H1 (cell line): ENCODE measurements at regions not wholly inside any gene's neighbourhood (a gene's known extent, or its start where the extent isn't known, plus 50 kb on each side); places are given as distances from the start of the nearest gene placed in this dataset.

Experiments used
- CTCF ChIA-PET: fragments of 300-600 bp; sonication (Branson Sonifier 250); formaldehyde crosslinking; loops from one replicate; lab custom pipeline; 2021; ENCODE audit not compliant: partially characterized antibody; lab: Charles Lee
- POLR2A ChIA-PET: fragments of 300-600 bp; sonication (Branson Sonifier 250); formaldehyde crosslinking; loops from one replicate; lab custom pipeline; 2021; ENCODE audit warnings: inconsistent platforms; ENCODE audit not compliant: partially characterized antibody; lab: Charles Lee
- DNase-seq, 2 experiments: peaks; one replicate each; pipeline versions ENCODE4 v3.0.0 to v3.0.0-alpha.2; 2010 to 2022; ENCODE audit warnings: low spot score in 2 of 2, low read depth in 1 of 2, mixed read lengths in 1 of 2
- FAIRE-seq: peaks from 2 replicates; lab custom pipeline; 2011; peaks lifted over from hg19 to GRCh38; lab: Jason Lieb, UNC
- H2AFZ ChIP-seq: 2 replicates; pipeline ENCODE4 v1.8.1; 2012; ENCODE audit warnings: low read length, inconsistent platforms
- H2AK5ac ChIP-seq: 2 replicates; pipeline ENCODE4 v1.6.1; 2013; ENCODE audit warnings: low read depth, low read length
- H2BK120ac ChIP-seq: replicated peaks from 2 replicates; pipeline ENCODE3; 2013; ENCODE audit warnings: low read depth, low read length, inconsistent platforms
- H2BK12ac ChIP-seq: 2 replicates; pipeline ENCODE4 v1.6.1; 2013; ENCODE audit warnings: low read depth, low read length
- H2BK15ac ChIP-seq: 2 replicates; pipeline ENCODE4 v1.6.1; 2013; ENCODE audit warnings: low read length
- H2BK20ac ChIP-seq: 2 replicates; pipeline ENCODE4 v1.6.1; 2013; ENCODE audit warnings: low read length
- H2BK5ac ChIP-seq: 2 replicates; pipeline ENCODE4 v1.6.1; 2013; ENCODE audit warnings: low read depth, low read length
- H3K14ac ChIP-seq: 2 replicates; pipeline ENCODE4 v1.6.1; 2013; ENCODE audit warnings: inconsistent platforms; ENCODE audit not compliant: insufficient read length
- H3K18ac ChIP-seq: 2 replicates; pipeline ENCODE4 v1.6.1; 2013; ENCODE audit warnings: low read length; ENCODE audit errors: extremely low read depth
- H3K23ac ChIP-seq: 2 replicates; pipeline ENCODE4 v1.6.1; 2013; ENCODE audit warnings: inconsistent platforms; ENCODE audit not compliant: insufficient read length
- H3K23me2 ChIP-seq: 2 replicates; pipeline ENCODE4 v1.6.1; 2013; ENCODE audit warnings: low read depth, low read length
- H3K27ac ChIP-seq: 2 replicates; pipeline ENCODE4 v1.6.1; 2011; ENCODE audit warnings: low read depth, low read length, inconsistent platforms
- H3K27me3 ChIP-seq, 4 experiments: replicated peaks in 1 of 4; 1 replicate in 1 of 4; 2 replicates in 3 of 4; pipeline versions ENCODE4 v1.6.1 to v1.8.1; 2011 to 2013; ENCODE audit warnings: low read length in 3 of 4, mild to moderate bottlenecking in 3 of 4, inconsistent platforms in 2 of 4, mixed read lengths in 2 of 4, moderate library complexity in 1 of 4; ENCODE audit not compliant: control insufficient read depth in 3 of 4, insufficient read depth in 3 of 4; ENCODE audit errors: extremely low read depth in 1 of 4
- H3K36me3 ChIP-seq, 4 experiments: 2 replicates each; pipeline versions ENCODE4 v1.6.1 to v1.8.1; 2011 to 2013; ENCODE audit warnings: mild to moderate bottlenecking in 4 of 4, low read length in 3 of 4, moderate library complexity in 2 of 4, control low read depth in 1 of 4, inconsistent platforms in 1 of 4; ENCODE audit not compliant: insufficient read depth in 4 of 4, control insufficient read depth in 2 of 4
- H3K4ac ChIP-seq: replicated peaks from 2 replicates; pipeline ENCODE3; 2013; ENCODE audit warnings: low read length, low read depth, mixed read lengths, inconsistent platforms; ENCODE audit not compliant: insufficient read length
- H3K4me1 ChIP-seq, 4 experiments: replicated peaks in 1 of 4; 1 replicate in 1 of 4; 2 replicates in 3 of 4; pipeline versions ENCODE4 v1.6.1 to v1.8.1; 2011 to 2013; ENCODE audit warnings: low read length in 3 of 4, inconsistent platforms in 2 of 4, mixed read lengths in 1 of 4; ENCODE audit not compliant: insufficient read depth in 4 of 4, control insufficient read depth in 3 of 4
- H3K4me2 ChIP-seq, 2 experiments: 2 replicates each; pipeline versions ENCODE4 v1.6.1 to v1.8.1; 2011 to 2013; ENCODE audit warnings: low read depth in 2 of 2, low read length in 2 of 2, control low read depth in 1 of 2, inconsistent platforms in 1 of 2, mild to moderate bottlenecking in 1 of 2; ENCODE audit not compliant: insufficient read depth in 1 of 2
- H3K4me3 ChIP-seq, 4 experiments: fragments of 200-600, 300-600 bp in 1 of 4; sonication (generic), shearing (Covaris generic), sonication (Bioruptor Twin) in 1 of 4; 2 replicates each; pipeline versions ENCODE4 v1.5.1 to v1.8.1; 2011 to 2016; ENCODE audit warnings: low read length in 4 of 4, low read depth in 3 of 4, control low read depth in 2 of 4, inconsistent platforms in 2 of 4, mild to moderate bottlenecking in 2 of 4, mixed read lengths in 1 of 4, moderate library complexity in 1 of 4; ENCODE audit not compliant: insufficient read depth in 2 of 4; ENCODE audit errors: extremely low read depth in 1 of 4
- H3K56ac ChIP-seq: replicated peaks from 2 replicates; pipeline ENCODE3; 2013; ENCODE audit warnings: low read depth, mild to moderate bottlenecking, mixed read lengths, low read length, inconsistent platforms; ENCODE audit not compliant: insufficient read length
- H3K79me1 ChIP-seq: 2 replicates; pipeline ENCODE4 v1.6.1; 2013; ENCODE audit warnings: low read depth, low read length, control low read depth
- H3K79me2 ChIP-seq, 2 experiments: 2 replicates each; pipeline versions ENCODE4 v1.6.1 to v1.8.1; 2012 to 2013; ENCODE audit warnings: low read length in 2 of 2, mild to moderate bottlenecking in 2 of 2, inconsistent platforms in 1 of 2; ENCODE audit not compliant: insufficient read depth in 2 of 2, control insufficient read depth in 1 of 2
- H3K9ac ChIP-seq, 4 experiments: replicated peaks in 1 of 4; 1 replicate in 1 of 4; 2 replicates in 3 of 4; pipeline versions ENCODE4 v1.6.1 to v1.8.1; 2011 to 2013; ENCODE audit warnings: low read depth in 3 of 4, low read length in 3 of 4, control low read depth in 2 of 4, mild to moderate bottlenecking in 2 of 4, moderate library complexity in 2 of 4, inconsistent platforms in 1 of 4; ENCODE audit errors: extremely low read depth in 1 of 4
- H3K9me3 ChIP-seq, 2 experiments: 2 replicates each; pipeline versions ENCODE4 v1.6.1 to v1.8.1; 2012 to 2013; ENCODE audit warnings: mild to moderate bottlenecking in 2 of 2, moderate library complexity in 2 of 2, control low read depth in 1 of 2, inconsistent platforms in 1 of 2, low read depth in 1 of 2, low read length in 1 of 2, mixed read lengths in 1 of 2; ENCODE audit not compliant: insufficient read depth in 2 of 2
- H4K20me1 ChIP-seq, 2 experiments: replicated peaks in 1 of 2; 2 replicates each; pipeline versions ENCODE3 to v1.8.1; 2011 to 2013; ENCODE audit warnings: inconsistent platforms in 2 of 2, low read length in 2 of 2, mild to moderate bottlenecking in 1 of 2; ENCODE audit not compliant: insufficient read depth in 2 of 2, control insufficient read depth in 1 of 2
- H4K5ac ChIP-seq: 2 replicates; pipeline ENCODE4 v1.6.1; 2013; ENCODE audit warnings: low read length, low read depth, mixed read lengths, inconsistent platforms; ENCODE audit not compliant: insufficient read length
- H4K8ac ChIP-seq: 2 replicates; pipeline ENCODE4 v1.8.0; 2013; ENCODE audit warnings: mild to moderate bottlenecking, moderate library complexity, low read length, inconsistent platforms; ENCODE audit not compliant: insufficient read depth; ENCODE audit errors: extremely low read depth
- H4K91ac ChIP-seq: replicated peaks from 2 replicates; pipeline ENCODE3; 2013; ENCODE audit warnings: low read length, mixed read lengths, inconsistent platforms; ENCODE audit not compliant: insufficient read length
- CBX5 ChIP-seq: fragments of 300-800, 300-1000 bp; sonication (generic); IDR thresholded peaks from 2 replicates; pipeline ENCODE4 v1.7.1; 2016; ENCODE audit warnings: antibody characterized with exemption, low read length, low read depth
- RAD21 ChIP-seq, 2 experiments: IDR thresholded peaks in 1 of 2; conservative IDR thresholded peaks in 1 of 2; 2 replicates each; pipeline ENCODE4 v1.6.1; 2011; ENCODE audit warnings: low read depth in 2 of 2, low read length in 2 of 2, improper control_type of control experiment in 1 of 2, inconsistent platforms in 1 of 2, mild to moderate bottlenecking in 1 of 2, moderate library complexity in 1 of 2
- TBP ChIP-seq: IDR thresholded peaks from 2 replicates; pipeline ENCODE4 v1.6.1; 2011; ENCODE audit warnings: low read depth, low read length, improper control_type of control experiment
- WGBS, 2 experiments: shearing (Covaris generic) in 1 of 2; methylation state at CpG; one replicate each; pipeline versions ENCODE4 v1.1.6 to v1.1.7; 2013 to 2015; ENCODE audit warnings: low lambda C conversion rate in 2 of 2, mixed read lengths in 2 of 2, inconsistent platforms in 1 of 2, low coverage in 1 of 2, missing lambda C conversion rate in 1 of 2; ENCODE audit not compliant: insufficient replicate concordance in 2 of 2, insufficient coverage in 1 of 2, insufficient read length in 1 of 2; ENCODE audit errors: extremely low coverage in 1 of 2, missing lambda C conversion rate in 1 of 2; 5-methylcytosine and 5-hydroxymethylcytosine counted together
- TF ChIP-seq, protein P1 (sequence below), 3 experiments: IDR thresholded peaks; 1 replicate in 2 of 3; 2 replicates in 1 of 3; pipeline versions ENCODE4 v1.5.1 to v1.6.1; 2011; ENCODE audit warnings: low read length in 3 of 3, mild to moderate bottlenecking in 3 of 3, inconsistent platforms in 2 of 3, low read depth in 1 of 3, moderate library complexity in 1 of 3; ENCODE audit not compliant: insufficient read depth in 1 of 3; ENCODE audit errors: control extremely low read depth in 1 of 3

DNA sequence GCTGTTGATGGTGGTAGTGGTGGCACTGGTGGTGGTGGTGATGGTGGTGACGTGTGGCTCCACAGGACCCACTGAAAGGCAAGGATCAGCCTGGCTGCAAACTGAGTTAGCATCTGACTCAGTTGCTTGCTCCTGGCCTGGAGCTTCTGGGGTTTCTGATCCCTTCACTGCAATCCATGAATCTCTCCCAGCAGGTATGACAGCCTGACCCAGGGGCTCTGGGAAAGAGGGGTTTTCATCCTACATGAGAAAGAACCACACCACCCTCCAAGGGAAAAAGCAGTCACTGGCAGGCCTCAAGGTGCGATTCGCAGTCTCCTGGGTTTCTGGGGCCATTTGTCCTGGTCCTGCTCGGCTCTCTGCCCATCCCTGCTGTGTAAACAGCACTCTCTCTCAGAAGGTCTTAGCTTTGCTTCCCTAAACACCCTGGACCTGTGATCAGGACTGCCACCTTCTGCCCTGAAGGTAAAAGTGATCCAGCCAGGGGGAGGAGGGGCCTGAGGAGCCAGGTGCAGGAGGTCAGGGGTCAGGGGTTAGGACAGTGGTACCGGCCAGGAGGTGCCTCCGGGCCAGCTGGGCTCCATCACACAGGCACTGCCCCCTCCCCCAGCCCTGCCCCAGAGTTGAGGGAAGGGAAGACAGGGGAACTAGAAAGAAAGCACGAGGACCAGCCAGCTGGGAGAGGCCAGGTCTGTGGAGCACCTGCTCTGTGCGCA lies 152.0 kb downstream of the BMP7 start:
- Histone ChIP-seq H2BK120ac (no peak overlapping the region), H2AFZ (no peak overlapping the region), H4K20me1 (no peaks in the 10 kb centered on the region), H3K9ac (no peak overlapping the region), H3K27ac (no peak overlapping the region), H3K4me1 (peaks cover 0 to 7% (median 0%) of the 10 kb centered on the region in 4 experiments; a peak in 2 of 7 replicates), H4K8ac (0 out of 2 replicates have a peak overlapping the region, but pooled peaks have one; percentile 59), H3K36me3 (no peaks in the 10 kb centered on the region), H3K79me1 (no peaks in the 10 kb centered on the region), H2AK5ac (no peak overlapping the region), H3K27me3 (peaks cover 0 to 2% (median 0%) of the 10 kb centered on the region in 4 experiments; a peak in 1 of 7 replicates), H3K9me3 (no peaks in the 10 kb centered on the region), H3K79me2 (no peaks in the 10 kb centered on the region), H2BK5ac (no peak overlapping the region), H2BK20ac (no peak overlapping the region), H2BK15ac (no peak overlapping the region), H3K56ac (no peak overlapping the region), H3K4ac (no peak overlapping the region), H3K4me3 (no peak overlapping the region), H2BK12ac (no peak overlapping the region), H4K5ac (no peak overlapping the region), H3K14ac (no peak overlapping the region), H3K4me2 (no peak overlapping the region), H4K91ac (no peak overlapping the region), H3K18ac (no peak overlapping the region), H3K23ac (no peak overlapping the region), H3K23me2 (0 out of 2 replicates have a peak, but pooled peaks cover 1% of the 10 kb centered on the region)
- POLR2A ChIA-PET = no interaction called here
- FAIRE-seq (no peak), DNase-seq (no peak)
- CTCF ChIA-PET = interaction anchor here (1.4 to 2.5 kb wide), 4 partner anchors 22 to 218 kb away, joined by 4 to 15 read pairs (median 6); partner anchors contain the start of gene SPO11
- 93% methylated on average over 7 of the region's 8 CpGs; no CpG with 5 or more reads in 1 of the 2 experiments for WGBS, 2 experiments
- TF ChIP-seq CBX5 = no peak
- TF ChIP-seq, protein P1, sequence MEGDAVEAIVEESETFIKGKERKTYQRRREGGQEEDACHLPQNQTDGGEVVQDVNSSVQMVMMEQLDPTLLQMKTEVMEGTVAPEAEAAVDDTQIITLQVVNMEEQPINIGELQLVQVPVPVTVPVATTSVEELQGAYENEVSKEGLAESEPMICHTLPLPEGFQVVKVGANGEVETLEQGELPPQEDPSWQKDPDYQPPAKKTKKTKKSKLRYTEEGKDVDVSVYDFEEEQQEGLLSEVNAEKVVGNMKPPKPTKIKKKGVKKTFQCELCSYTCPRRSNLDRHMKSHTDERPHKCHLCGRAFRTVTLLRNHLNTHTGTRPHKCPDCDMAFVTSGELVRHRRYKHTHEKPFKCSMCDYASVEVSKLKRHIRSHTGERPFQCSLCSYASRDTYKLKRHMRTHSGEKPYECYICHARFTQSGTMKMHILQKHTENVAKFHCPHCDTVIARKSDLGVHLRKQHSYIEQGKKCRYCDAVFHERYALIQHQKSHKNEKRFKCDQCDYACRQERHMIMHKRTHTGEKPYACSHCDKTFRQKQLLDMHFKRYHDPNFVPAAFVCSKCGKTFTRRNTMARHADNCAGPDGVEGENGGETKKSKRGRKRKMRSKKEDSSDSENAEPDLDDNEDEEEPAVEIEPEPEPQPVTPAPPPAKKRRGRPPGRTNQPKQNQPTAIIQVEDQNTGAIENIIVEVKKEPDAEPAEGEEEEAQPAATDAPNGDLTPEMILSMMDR (IDR thresholded peaks at IDR 0.05; ENCODE audit: control extremely low read depth in 1 of 3, insufficient read depth in 1 of 3, low read depth in 1 of 3, low read length in 3 of 3) = peak in 1 of 3 experiments; percentile 3; a peak in 1 of 4 replicates
- TF ChIP-seq TBP = no peak
- TF ChIP-seq RAD21 (IDR thresholded peaks at IDR 0.05 in 1 of 2, conservative IDR thresholded peaks at IDR 0.05 in 1 of 2; ENCODE audit: low read depth in 2 of 2, low read length in 2 of 2) = peak in 1 of 2 experiments; percentile 12; a peak in 1 of 4 replicates
